ENCODE measurements at regions not wholly inside any gene's neighbourhood (a gene's known extent, or its start where the extent isn't known, plus 50 kb on each side); places are given as distances from the start of the nearest gene placed in this dataset.

DNA sequence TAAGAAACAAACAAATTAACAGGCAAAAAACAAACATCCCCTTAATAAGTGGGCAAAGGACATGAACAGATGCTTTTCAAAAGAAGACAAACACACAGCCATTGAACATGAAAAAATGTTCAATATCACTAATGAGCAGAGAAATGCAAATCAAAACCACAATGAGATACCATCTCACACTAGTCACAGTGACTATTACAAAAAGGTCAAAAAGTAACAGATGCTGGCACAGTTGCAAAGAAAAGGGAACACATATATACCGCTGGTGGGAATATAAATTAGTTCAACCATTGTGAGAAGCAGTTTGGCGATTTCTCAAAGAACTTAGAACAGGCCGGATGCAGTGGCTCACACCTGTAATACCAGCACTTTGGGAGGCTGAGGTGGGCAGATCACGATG lies 146.1 kb upstream of the NEIL3 start:
- DNase-seq (ENCODE audit: low read depth in 2 of 2): peak in 1 of 2 donors; percentile 23
- no peak overlapping the region for H3K4me3 ChIP-seq (replicated peaks in 1 of 2; ENCODE audit: low read depth in 2 of 2, low read length in 2 of 2)
- TF ChIP-seq, protein P1, sequence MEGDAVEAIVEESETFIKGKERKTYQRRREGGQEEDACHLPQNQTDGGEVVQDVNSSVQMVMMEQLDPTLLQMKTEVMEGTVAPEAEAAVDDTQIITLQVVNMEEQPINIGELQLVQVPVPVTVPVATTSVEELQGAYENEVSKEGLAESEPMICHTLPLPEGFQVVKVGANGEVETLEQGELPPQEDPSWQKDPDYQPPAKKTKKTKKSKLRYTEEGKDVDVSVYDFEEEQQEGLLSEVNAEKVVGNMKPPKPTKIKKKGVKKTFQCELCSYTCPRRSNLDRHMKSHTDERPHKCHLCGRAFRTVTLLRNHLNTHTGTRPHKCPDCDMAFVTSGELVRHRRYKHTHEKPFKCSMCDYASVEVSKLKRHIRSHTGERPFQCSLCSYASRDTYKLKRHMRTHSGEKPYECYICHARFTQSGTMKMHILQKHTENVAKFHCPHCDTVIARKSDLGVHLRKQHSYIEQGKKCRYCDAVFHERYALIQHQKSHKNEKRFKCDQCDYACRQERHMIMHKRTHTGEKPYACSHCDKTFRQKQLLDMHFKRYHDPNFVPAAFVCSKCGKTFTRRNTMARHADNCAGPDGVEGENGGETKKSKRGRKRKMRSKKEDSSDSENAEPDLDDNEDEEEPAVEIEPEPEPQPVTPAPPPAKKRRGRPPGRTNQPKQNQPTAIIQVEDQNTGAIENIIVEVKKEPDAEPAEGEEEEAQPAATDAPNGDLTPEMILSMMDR (IDR thresholded peaks at IDR 0.05; ENCODE audit: low read depth, low read length): no peak

DNA sequence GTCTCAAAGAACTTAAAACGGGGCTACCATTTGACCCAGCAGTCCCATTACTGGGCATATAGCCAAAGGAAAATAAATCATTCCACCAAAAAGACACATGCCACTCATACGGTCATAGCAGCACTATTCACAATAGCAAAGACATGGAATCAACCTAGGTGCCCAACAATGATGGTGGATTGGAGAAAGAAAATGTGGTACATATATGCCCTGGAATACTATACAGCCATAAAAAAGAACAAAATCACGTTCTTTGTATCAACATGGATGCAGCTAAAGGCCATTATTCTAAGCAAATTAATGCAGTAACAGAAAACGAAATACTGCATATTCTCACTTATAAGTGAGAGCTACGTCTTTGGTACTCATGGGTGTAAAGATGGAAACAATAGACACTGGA lies 138.1 kb upstream of the NEIL3 start:
- TF ChIP-seq, protein P1 (IDR thresholded peaks at IDR 0.05; ENCODE audit: low read depth, low read length): no peak

DNA sequence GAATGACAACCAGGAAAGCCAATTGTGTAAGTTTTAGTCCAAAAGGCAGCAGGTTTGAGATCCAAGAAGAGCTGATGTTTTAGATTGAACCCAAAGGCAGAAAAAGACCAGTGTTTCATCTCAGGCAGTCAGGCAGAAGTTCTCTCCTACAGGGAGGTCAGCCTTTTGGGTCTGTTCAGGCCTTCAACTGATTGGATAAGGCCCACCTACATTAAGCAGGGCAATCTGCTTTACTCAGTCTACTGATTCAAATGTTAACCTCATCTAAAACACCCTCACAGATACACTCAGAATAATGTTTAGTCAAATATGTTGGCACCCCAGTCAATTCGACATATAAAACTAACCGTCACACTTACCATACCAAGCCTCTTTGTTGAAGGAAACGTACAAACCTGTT lies 134.2 kb upstream of the NEIL3 start:
- no peak for DNase-seq (ENCODE audit: low read depth in 2 of 2)
- H3K4me3 ChIP-seq (replicated peaks in 1 of 2; ENCODE audit: low read depth in 2 of 2, low read length in 2 of 2): no peak overlapping the region
- TF ChIP-seq, protein P1 (IDR thresholded peaks at IDR 0.05; ENCODE audit: low read depth, low read length): no peak

More for the DNA sequence above, 138.1 kb upstream of the NEIL3 start:
- DNase-seq (ENCODE audit: low read depth in 2 of 2): no peak
- no peak overlapping the region for H3K4me3 ChIP-seq (replicated peaks in 1 of 2; ENCODE audit: low read depth in 2 of 2, low read length in 2 of 2)

DNA sequence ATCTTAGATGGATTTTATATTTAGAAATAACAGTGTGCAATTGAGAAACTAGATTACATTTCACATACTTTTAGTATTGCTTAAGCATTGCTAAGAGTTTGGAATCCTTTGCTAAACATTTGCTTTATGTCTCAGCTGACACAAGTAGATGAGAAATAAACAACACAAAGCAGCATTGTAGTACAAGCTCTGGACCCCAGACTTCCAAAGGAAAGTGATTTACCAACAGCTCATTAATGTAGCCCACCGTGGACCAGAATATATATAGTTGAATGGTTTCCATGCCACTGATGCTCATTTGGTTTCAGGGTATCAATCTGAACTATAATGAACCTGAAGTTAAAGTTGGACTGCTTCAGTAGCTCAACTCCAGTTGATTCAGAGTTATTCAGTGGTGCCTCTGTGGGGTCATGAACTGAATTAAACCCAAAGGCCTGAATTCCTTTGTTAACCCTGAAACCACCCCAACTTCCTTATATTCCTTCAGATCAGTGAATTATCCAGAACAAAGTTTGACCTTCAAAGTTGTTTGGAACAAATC lies 132.1 kb upstream of the NEIL3 start:
- DNase-seq (ENCODE audit: low read depth in 2 of 2): peak; percentile 78 to 81
- H3K4me3 ChIP-seq (replicated peaks in 1 of 2; ENCODE audit: low read depth in 2 of 2, low read length in 2 of 2): no peak overlapping the region
- TF ChIP-seq, protein P1 (IDR thresholded peaks at IDR 0.05; ENCODE audit: low read depth, low read length): no peak

DNA sequence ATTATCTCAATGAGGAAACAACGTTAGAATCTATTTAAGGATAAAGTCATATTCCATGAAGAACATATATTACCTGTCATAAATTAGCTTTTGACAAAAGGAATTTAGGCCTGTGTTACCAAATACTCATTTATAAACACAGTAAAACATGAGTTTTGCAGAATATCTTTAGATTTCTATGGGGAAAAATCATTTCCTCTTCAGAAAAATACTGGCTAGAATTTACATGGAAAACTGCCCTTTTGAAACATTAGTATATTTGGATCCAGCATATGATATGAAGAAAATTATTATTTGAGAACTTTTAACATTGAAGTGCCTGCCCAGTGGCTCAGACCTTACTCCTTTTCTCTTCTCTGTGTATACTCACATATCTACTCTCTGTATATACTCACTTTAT lies 131.4 kb upstream of the NEIL3 start:
- H3K4me3 ChIP-seq (replicated peaks in 1 of 2; ENCODE audit: low read depth in 2 of 2, low read length in 2 of 2): no peak overlapping the region
- TF ChIP-seq, protein P1 (IDR thresholded peaks at IDR 0.05; ENCODE audit: low read depth, low read length): no peak
- no peak for DNase-seq (ENCODE audit: low read depth in 2 of 2)

DNA sequence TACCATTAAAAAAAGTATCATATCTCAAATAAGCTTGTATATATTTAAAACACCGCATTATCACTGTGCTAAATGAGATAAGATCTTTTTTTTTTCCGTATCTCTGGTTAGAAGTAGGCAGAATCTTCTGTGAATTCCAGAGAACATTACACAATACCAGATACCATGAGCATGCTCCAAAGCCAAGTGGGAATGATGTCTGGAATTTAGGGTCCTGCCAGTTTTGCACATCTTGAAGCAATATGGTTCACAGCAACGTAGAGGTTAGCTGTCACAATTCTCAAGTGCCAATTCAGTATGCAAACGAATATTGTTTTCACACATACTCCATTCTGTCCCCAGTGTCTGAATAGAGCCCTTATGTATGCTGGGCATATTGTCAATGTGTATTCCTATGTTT lies 127.5 kb upstream of the NEIL3 start:
- TF ChIP-seq, protein P1 (IDR thresholded peaks at IDR 0.05; ENCODE audit: low read depth, low read length): no peak
- H3K4me3 ChIP-seq (replicated peaks in 1 of 2; ENCODE audit: low read depth in 2 of 2, low read length in 2 of 2): no peak overlapping the region
- DNase-seq (ENCODE audit: low read depth in 2 of 2): peak; percentile 15 to 68

DNA sequence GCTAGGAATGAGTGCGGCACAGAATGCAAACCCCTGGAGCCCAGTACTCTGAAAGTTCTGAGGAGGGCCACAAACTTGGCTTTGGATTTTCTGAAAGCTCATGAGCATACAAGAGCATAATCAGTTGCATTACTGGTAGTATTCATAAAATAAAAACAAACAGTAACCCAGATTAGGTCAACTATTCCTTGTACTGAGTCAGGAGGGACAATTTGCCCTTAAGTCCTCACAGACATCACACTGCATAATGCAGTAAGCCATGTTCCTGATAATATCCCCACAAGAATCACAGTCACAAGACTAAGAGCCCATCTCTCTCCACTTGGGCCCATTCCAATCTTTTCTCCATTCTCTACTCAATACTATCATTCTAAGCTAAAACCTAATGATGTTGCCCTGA lies 126.9 kb upstream of the NEIL3 start:
- peak in 1 of 2 donors; percentile 3 for DNase-seq (ENCODE audit: low read depth in 2 of 2)
- TF ChIP-seq, protein P1 (IDR thresholded peaks at IDR 0.05; ENCODE audit: low read depth, low read length): no peak

More for the DNA sequence above, 126.9 kb upstream of the NEIL3 start:
- no peak overlapping the region for H3K4me3 ChIP-seq (replicated peaks in 1 of 2; ENCODE audit: low read depth in 2 of 2, low read length in 2 of 2)
